Esophagus squamous epithelium (tissue), 5 donors: ENCODE measurements at regions not wholly inside any gene's neighbourhood (a gene's known extent, or its start where the extent isn't known, plus 50 kb on each side); places are given as distances from the start of the nearest gene placed in this dataset.

ENCODE experiments used
- DNase-seq: peaks from one replicate; lab custom pipeline; 2025; lab: John Stamatoyannopoulos, UW
- H3K27ac ChIP-seq, 4 donors: fragments of 200-600 bp; sonication (generic); one replicate each; pipeline ENCODE4 v1.5.1; 2016 to 2019; ENCODE audit warnings: mild to moderate bottlenecking in 1 of 4
- H3K27me3 ChIP-seq, 4 donors: fragments of 200-600 bp; sonication (generic); 1 replicate in 3 of 4; 2 replicates in 1 of 4; pipeline versions ENCODE4 v1.5.1 to v1.6.0; 2017 to 2021; ENCODE audit warnings: antibody characterized with exemption in 1 of 4
- H3K36me3 ChIP-seq, 3 donors: fragments of 200-600 bp; sonication (generic); one replicate each; pipeline ENCODE4 v1.5.1; 2016 to 2019
- H3K4me1 ChIP-seq, 3 donors: fragments of 200-600 bp; sonication (generic); one replicate each; pipeline ENCODE4 v1.5.1; 2017 to 2019
- H3K4me3 ChIP-seq, 4 donors: fragments of 200-600 bp; sonication (generic); 1 replicate in 3 of 4; 2 replicates in 1 of 4; pipeline ENCODE4 v1.5.1; 2016 to 2019; ENCODE audit warnings: mild to moderate bottlenecking in 2 of 4, moderate library complexity in 1 of 4
- H3K9me3 ChIP-seq, 3 donors: fragments of 200-600 bp; sonication (generic); one replicate each; pipeline ENCODE4 v1.5.1; 2016 to 2019
- POLR2A ChIP-seq, 4 donors: fragments of 450-650 bp; IDR thresholded peaks; one replicate each; pipeline ENCODE4 v1.6.1; 2017; ENCODE audit warnings: antibody characterized with exemption in 4 of 4, mild to moderate bottlenecking in 4 of 4, moderate library complexity in 3 of 4
- WGBS, 2 donors: methylation state at CpG; one replicate each; pipeline ENCODE4 v1.1.5; 2018; 5-methylcytosine and 5-hydroxymethylcytosine counted together
- intact Hi-C: fragments of 100-400 bp; cut with DNase I; formaldehyde crosslinking; loops from one replicate; pipeline ENCODE4 v1.15.0; 2022
- TF ChIP-seq, protein P1 (sequence below), 6 experiments: fragments of 450-650 bp in 4 of 6; fragments of 200-600 bp in 2 of 6; sonication (generic) in 2 of 6; IDR thresholded peaks; one replicate each; pipeline ENCODE4 v1.5.1; 2016 to 2019; ENCODE audit warnings: antibody characterized with exemption in 6 of 6, mild to moderate bottlenecking in 4 of 6, moderate library complexity in 4 of 6
- donor health status: DM: yes; HTN: yes; CAD: no.

GRCh38 chr14:53748691-53749090 is 207.9 kb downstream of the BMP4 start:
- no peaks in the 10 kb centered on the region for H3K27me3 ChIP-seq
- intact Hi-C loops, result no loop called here
- H3K27ac ChIP-seq, result no peak overlapping the region
- WGBS, 2 donors, result 70 to 71% methylated on average over 1 of the region's 1 CpG
- no peaks in the 10 kb centered on the region for H3K36me3 ChIP-seq
- DNase-seq, result no peak
- H3K9me3 ChIP-seq, result no peaks in the 10 kb centered on the region
- H3K4me1 ChIP-seq, result no peaks in the 10 kb centered on the region
- no peak for TF ChIP-seq POLR2A (IDR thresholded peaks at IDR 0.05)
- TF ChIP-seq, protein P1, sequence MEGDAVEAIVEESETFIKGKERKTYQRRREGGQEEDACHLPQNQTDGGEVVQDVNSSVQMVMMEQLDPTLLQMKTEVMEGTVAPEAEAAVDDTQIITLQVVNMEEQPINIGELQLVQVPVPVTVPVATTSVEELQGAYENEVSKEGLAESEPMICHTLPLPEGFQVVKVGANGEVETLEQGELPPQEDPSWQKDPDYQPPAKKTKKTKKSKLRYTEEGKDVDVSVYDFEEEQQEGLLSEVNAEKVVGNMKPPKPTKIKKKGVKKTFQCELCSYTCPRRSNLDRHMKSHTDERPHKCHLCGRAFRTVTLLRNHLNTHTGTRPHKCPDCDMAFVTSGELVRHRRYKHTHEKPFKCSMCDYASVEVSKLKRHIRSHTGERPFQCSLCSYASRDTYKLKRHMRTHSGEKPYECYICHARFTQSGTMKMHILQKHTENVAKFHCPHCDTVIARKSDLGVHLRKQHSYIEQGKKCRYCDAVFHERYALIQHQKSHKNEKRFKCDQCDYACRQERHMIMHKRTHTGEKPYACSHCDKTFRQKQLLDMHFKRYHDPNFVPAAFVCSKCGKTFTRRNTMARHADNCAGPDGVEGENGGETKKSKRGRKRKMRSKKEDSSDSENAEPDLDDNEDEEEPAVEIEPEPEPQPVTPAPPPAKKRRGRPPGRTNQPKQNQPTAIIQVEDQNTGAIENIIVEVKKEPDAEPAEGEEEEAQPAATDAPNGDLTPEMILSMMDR (IDR thresholded peaks at IDR 0.05), result no peak
- H3K4me3 ChIP-seq, result no peak overlapping the region

- Histone ChIP-seq H3K4me1 (no peaks in the 10 kb centered on the region), H3K4me3 (no peak overlapping the region), H3K9me3 (no peaks in the 10 kb centered on the region), H3K27ac (no peak overlapping the region), H3K36me3 (no peaks in the 10 kb centered on the region), H3K27me3 (no peaks in the 10 kb centered on the region)
- no peak for DNase-seq
- TF ChIP-seq, protein P1 (IDR thresholded peaks at IDR 0.05), result no peak
- no peak for TF ChIP-seq POLR2A (IDR thresholded peaks at IDR 0.05)
- WGBS, 2 donors, result 69 to 83% methylated on average over 1 of the region's 1 CpG
- intact Hi-C loops, result no loop called here
Observed at GRCh38 chr14:53744857-53745256, 211.8 kb downstream of the BMP4 start.

- Histone ChIP-seq H3K4me1 (no peaks in the 10 kb centered on the region), H3K9me3 (no peaks in the 10 kb centered on the region), H3K36me3 (no peaks in the 10 kb centered on the region), H3K4me3 (no peak overlapping the region), H3K27ac (no peak overlapping the region), H3K27me3 (no peaks in the 10 kb centered on the region)
- TF ChIP-seq POLR2A (IDR thresholded peaks at IDR 0.05), result no peak
- TF ChIP-seq, protein P1 (IDR thresholded peaks at IDR 0.05), result no peak
- intact Hi-C loops, result no loop called here
- no peak for DNase-seq
- WGBS, 2 donors, result 67 to 77% methylated on average over 5 of the region's 5 CpGs
Observed at GRCh38 chr14:53743371-53743770, 213.3 kb downstream of the BMP4 start.

GRCh38 chr14:53742233-53742620 is 214.4 kb downstream of the BMP4 start:
- Histone ChIP-seq H3K4me1 (no peaks in the 10 kb centered on the region), H3K36me3 (no peaks in the 10 kb centered on the region), H3K4me3 (no peak overlapping the region), H3K27ac (no peak overlapping the region), H3K9me3 (no peaks in the 10 kb centered on the region), H3K27me3 (no peaks in the 10 kb centered on the region)
- TF ChIP-seq, protein P1 (IDR thresholded peaks at IDR 0.05), result no peak
- no peak for TF ChIP-seq POLR2A (IDR thresholded peaks at IDR 0.05)
- no peak for DNase-seq
- WGBS, 2 donors, result 24 to 27% methylated on average over 3 of the region's 3 CpGs
- intact Hi-C loops, result no loop called here

- Histone ChIP-seq H3K27ac (no peak overlapping the region), H3K36me3 (no peaks in the 10 kb centered on the region), H3K4me1 (no peaks in the 10 kb centered on the region), H3K9me3 (no peaks in the 10 kb centered on the region), H3K4me3 (no peak overlapping the region), H3K27me3 (no peaks in the 10 kb centered on the region)
- DNase-seq, result no peak
- intact Hi-C loops, result no loop called here
- no peak for TF ChIP-seq POLR2A (IDR thresholded peaks at IDR 0.05)
- TF ChIP-seq, protein P1 (IDR thresholded peaks at IDR 0.05), result no peak
- WGBS, 2 donors, result 37 to 52% methylated on average over 5 of the region's 5 CpGs
Observed at GRCh38 chr14:53741479-53742232, 215.0 kb downstream of the BMP4 start.
